GM12865 (cell line): ENCODE measurements at regions not wholly inside any gene's neighbourhood (a gene's known extent, or its start where the extent isn't known, plus 50 kb on each side); places are given as distances from the start of the nearest gene placed in this dataset.

Experiments
- DNase-seq: peaks from one replicate; pipeline ENCODE4 v3.0.0; 2010; ENCODE audit warnings: low read depth
- H3K4me3 ChIP-seq: 2 replicates; pipeline ENCODE4 v1.5.1; 2011; ENCODE audit warnings: mild to moderate bottlenecking, low read depth, low read length, control low read depth
- TF ChIP-seq, protein P1 (sequence below): IDR thresholded peaks from 2 replicates; pipeline ENCODE4 v1.5.1; 2011; ENCODE audit warnings: low read length, control low read depth, low read depth, inconsistent platforms; ENCODE audit not compliant: insufficient read depth; ENCODE audit errors: missing control alignments

DNA sequence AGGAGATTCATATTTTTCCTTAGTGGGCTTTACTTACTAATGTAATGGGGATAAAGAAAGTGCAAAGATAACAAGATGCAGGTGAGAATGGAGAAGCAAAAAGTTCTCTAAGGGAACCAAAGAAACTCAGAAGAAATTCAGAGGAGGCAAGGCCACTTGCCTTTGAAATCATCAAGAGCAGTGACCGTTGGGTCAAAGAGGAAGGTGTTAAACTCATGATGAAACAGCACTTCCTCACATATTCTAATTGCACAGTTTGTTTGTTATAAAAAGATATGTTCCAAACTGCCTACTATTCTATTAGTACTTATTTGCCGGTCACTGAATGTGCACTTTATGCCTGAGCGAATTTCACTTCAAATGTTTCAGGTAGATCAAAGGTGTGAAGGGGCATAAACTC lies 975.1 kb downstream of the BCL11A start:
- no peak for DNase-seq
- TF ChIP-seq, protein P1, sequence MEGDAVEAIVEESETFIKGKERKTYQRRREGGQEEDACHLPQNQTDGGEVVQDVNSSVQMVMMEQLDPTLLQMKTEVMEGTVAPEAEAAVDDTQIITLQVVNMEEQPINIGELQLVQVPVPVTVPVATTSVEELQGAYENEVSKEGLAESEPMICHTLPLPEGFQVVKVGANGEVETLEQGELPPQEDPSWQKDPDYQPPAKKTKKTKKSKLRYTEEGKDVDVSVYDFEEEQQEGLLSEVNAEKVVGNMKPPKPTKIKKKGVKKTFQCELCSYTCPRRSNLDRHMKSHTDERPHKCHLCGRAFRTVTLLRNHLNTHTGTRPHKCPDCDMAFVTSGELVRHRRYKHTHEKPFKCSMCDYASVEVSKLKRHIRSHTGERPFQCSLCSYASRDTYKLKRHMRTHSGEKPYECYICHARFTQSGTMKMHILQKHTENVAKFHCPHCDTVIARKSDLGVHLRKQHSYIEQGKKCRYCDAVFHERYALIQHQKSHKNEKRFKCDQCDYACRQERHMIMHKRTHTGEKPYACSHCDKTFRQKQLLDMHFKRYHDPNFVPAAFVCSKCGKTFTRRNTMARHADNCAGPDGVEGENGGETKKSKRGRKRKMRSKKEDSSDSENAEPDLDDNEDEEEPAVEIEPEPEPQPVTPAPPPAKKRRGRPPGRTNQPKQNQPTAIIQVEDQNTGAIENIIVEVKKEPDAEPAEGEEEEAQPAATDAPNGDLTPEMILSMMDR: no peak
- no peak overlapping the region for H3K4me3 ChIP-seq

DNA sequence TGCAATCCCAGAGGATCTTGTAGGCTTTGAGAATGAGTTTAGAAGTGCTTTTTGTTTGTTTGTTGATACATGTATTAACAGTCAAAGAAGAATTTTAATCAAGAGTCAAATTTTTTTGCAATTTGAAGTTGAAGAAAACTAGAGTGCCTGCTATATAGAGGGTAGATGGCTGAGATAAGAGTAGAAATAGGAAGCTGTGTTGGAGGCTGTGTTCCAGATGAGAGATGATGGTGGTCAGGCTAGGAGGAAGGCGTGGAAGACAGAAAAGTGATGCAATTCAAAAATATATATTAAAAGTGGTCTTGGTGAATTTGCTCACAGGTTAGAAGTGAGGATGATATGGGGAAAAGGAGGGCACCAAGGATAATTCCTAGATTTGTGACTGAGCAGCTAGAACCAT lies 978.3 kb downstream of the BCL11A start:
- TF ChIP-seq, protein P1: no peak
- no peak for DNase-seq
- no peak overlapping the region for H3K4me3 ChIP-seq

DNA sequence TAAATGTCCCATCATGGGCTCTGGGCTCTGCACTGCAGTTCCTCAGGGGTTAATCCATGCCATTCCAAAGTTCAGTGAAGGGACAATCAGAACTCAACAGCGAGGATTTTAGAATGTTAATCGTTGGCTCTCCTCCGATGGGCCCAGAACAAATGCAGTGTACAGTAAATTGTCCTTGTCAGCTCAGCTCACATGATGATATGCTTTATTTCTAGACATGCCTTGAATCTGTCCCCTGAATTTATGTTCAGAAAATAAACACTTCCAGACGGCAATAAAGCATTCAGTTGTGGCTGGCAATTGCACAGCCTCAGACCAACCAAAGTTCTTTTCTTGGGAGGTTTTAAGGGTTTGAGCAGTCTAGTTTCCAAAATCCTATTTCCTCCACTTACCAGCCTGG lies 981.2 kb downstream of the BCL11A start:
- DNase-seq: no peak
- TF ChIP-seq, protein P1: no peak
- no peak overlapping the region for H3K4me3 ChIP-seq

DNA sequence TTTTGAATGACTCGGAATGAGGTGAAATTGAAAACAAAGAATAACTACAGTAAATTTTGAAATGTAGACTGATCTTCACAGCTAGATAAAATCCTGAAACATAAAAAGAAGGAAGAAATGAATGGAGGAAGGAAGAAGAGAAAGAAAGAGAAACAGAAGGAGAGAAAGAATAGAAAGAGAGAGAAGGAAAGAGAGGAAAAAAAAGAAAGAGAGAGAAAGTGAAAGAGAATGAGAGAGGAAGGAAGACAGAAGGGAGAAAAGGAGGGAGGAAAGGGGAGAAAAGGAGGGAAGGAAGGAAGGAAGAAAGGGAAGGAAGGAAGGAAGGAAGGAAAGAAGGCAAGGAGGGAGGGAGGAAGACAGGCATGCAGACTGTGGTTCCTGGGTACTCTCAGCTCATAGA lies 982.6 kb downstream of the BCL11A start:
- no peak overlapping the region for H3K4me3 ChIP-seq
- TF ChIP-seq, protein P1: no peak
- no peak for DNase-seq

DNA sequence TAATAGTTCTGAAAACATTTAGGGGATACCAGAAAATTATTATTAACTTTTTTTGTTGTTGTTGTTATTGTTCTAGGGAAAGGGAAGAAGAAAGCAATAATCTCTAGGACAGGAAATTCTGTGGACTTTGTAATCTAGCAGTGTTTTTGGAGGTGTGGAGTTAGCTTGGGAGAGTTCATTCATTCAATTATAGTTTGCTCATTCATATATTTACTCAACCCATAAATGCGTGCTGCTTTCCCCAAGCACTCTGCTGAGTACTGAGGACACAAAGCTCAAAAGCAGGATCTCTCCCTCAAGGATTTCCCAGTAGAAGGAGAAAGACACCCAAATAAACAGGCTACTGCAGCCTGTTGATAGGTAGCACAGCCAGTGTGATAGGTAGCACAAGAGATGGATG lies 984.3 kb downstream of the BCL11A start:
- no peak for DNase-seq
- TF ChIP-seq, protein P1: no peak
- H3K4me3 ChIP-seq: no peak overlapping the region

DNA sequence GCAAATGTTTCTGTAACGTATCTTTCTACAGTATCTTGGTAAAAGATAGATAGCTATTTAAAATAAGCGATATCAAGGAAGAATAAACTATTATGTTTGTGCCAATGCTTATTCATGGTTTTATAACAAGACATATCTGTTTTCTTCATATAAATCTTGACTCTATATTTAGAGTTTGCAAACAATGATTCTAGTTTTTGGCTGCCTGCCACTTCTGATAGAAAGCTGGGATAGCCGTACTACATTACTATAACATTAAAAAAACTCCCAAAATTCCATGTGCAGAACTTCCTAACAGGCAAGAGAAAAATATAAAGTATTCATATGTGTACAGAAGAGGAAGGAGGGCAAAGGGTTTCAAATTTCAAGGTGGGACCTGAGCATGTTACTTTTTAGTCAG lies 985.0 kb downstream of the BCL11A start:
- no peak overlapping the region for H3K4me3 ChIP-seq
- TF ChIP-seq, protein P1: no peak
- DNase-seq: no peak

DNA sequence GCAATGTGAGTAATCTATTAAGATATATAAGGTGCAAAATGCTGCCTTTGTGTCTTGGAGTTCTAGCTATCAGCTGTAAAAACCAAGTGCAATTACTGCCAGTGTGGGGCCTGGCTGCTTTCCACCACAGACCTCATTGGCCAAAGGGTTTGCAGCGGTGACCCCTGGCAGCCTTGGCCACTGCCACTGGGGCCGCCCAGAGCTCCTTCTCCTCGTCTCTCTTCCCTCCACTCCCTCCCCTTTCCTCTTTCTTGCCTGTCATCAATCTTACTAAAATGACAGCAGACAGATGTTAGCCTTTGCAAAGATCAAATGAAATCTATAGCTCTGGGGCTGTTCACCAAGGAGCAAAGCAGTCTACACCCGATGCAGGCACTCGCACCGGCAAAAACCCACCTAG lies 986.3 kb downstream of the BCL11A start:
- no peak overlapping the region for H3K4me3 ChIP-seq
- TF ChIP-seq, protein P1: no peak
- no peak for DNase-seq
